SU-DHL-6 (cell line): ENCODE measurements at regions not wholly inside any gene's neighbourhood (a gene's known extent, or its start where the extent isn't known, plus 50 kb on each side); places are given as distances from the start of the nearest gene placed in this dataset.

ENCODE experiments used
- H2AFZ ChIP-seq: fragments of 200-600 bp; sonication (generic); 2 replicates; pipeline ENCODE4 v1.6.1; 2014; ENCODE audit warnings: low read depth, mild to moderate bottlenecking, moderate library complexity, mixed read lengths, antibody characterized with exemption, low read length; ENCODE audit not compliant: severe bottlenecking
- H3F3A ChIP-seq: fragments of 200-600 bp; shearing (Covaris generic); 2 replicates; pipeline ENCODE4 v1.6.0; 2016; ENCODE audit warnings: antibody characterized with exemption, mild to moderate bottlenecking; ENCODE audit not compliant: insufficient read depth
- H3K27ac ChIP-seq: fragments of 200-600 bp; sonication (generic); 2 replicates; pipeline ENCODE4 v1.5.1; 2016; ENCODE audit warnings: low read depth, mild to moderate bottlenecking, low read length, moderate library complexity, mixed read lengths
- H3K27me3 ChIP-seq: fragments of 200-600 bp; sonication (generic), shearing (Covaris generic); 2 replicates; pipeline ENCODE4 v1.6.0; 2014; ENCODE audit warnings: mild to moderate bottlenecking, low read length
- H3K36me3 ChIP-seq: fragments of 200-600 bp; sonication (generic); 2 replicates; pipeline ENCODE4 v1.6.1; 2014; ENCODE audit warnings: mild to moderate bottlenecking, low read length, mixed read lengths
- H3K4me2 ChIP-seq: fragments of 300-600, 200-600 bp; shearing (Covaris generic), sonication (generic); 2 replicates; pipeline ENCODE4 v1.6.0; 2014; ENCODE audit warnings: low read length, low read depth, mild to moderate bottlenecking; ENCODE audit not compliant: poor library complexity, severe bottlenecking
- H3K4me3 ChIP-seq: fragments of 200-600 bp; sonication (generic); 2 replicates; pipeline ENCODE4 v1.5.1; 2014; ENCODE audit warnings: antibody characterized with exemption, low read length, mild to moderate bottlenecking, mixed read lengths; ENCODE audit not compliant: insufficient read depth, poor library complexity, severe bottlenecking
- H3K79me2 ChIP-seq: fragments of 200-600 bp; sonication (generic); 2 replicates; pipeline ENCODE4 v1.6.1; 2014; ENCODE audit warnings: mild to moderate bottlenecking, low read length, moderate library complexity; ENCODE audit not compliant: insufficient read depth
- H3K9ac ChIP-seq: fragments of 200-600 bp; sonication (generic); 2 replicates; pipeline ENCODE4 v1.7.0; 2014; ENCODE audit warnings: mild to moderate bottlenecking, low read length
- H3K9me2 ChIP-seq: fragments of 200-600 bp; sonication (generic); replicated peaks from 2 replicates; pipeline ENCODE4 v1.6.1; 2014; ENCODE audit warnings: low read length; ENCODE audit not compliant: insufficient read depth
- H3K9me3 ChIP-seq: fragments of 200-600 bp; sonication (generic); 2 replicates; pipeline ENCODE4 v1.6.1; 2014; ENCODE audit warnings: low read length, mixed read lengths; ENCODE audit not compliant: insufficient read depth
- H4K20me1 ChIP-seq: fragments of 200-600 bp; sonication (generic); 2 replicates; pipeline ENCODE4 v1.6.1; 2014; ENCODE audit warnings: low read depth, mild to moderate bottlenecking, antibody characterized with exemption, low read length, moderate library complexity, mixed read lengths
- EZH2phosphoT487 ChIP-seq: fragments of 200-600 bp; sonication (generic), shearing (Covaris generic); conservative IDR thresholded peaks from 2 replicates; pipeline ENCODE4 v1.6.1; 2018; ENCODE audit warnings: mild to moderate bottlenecking, antibody characterized with exemption, low read length, moderate library complexity, mixed read lengths
- TF ChIP-seq, protein P1 (sequence below): fragments of 200-600 bp; sonication (generic); IDR thresholded peaks from one replicate; pipeline ENCODE4 v1.5.1; 2017; ENCODE audit warnings: antibody characterized with exemption, mild to moderate bottlenecking, low read length, moderate library complexity; ENCODE audit not compliant: insufficient read depth, poor library complexity, severe bottlenecking

DNA sequence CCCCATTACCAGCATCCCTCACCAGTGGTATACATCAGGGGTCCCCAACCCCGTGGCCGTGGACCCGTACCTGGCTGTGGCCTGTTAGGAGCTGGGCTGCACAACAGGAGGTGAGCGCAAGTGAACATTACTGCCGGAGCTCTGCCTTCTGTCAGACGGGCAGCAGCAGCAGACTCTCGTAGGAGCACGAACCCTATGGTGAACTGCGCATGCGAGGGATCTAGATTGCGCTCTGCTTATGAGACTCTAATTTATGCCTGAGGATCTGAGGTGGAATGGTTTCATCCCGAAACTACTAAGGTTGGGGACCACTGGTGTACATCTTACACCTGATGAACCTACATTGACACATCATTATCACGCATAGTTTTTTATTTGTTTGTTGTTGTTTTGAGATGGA is 52.8 kb upstream of the DHX15 start:
- Histone ChIP-seq H3K9ac (no peak overlapping the region), H3K9me2 (no peaks in the 10 kb centered on the region), H2AFZ (no peak overlapping the region), H3K79me2 (no peaks in the 10 kb centered on the region), H3K27me3 (no peaks in the 10 kb centered on the region), H3K36me3 (no peaks in the 10 kb centered on the region), H4K20me1 (no peaks in the 10 kb centered on the region), H3K27ac (no peak overlapping the region), H3K4me2 (no peak overlapping the region), H3F3A (no peaks in the 10 kb centered on the region), H3K4me3 (no peak overlapping the region), H3K9me3 (no peaks in the 10 kb centered on the region)
- TF ChIP-seq, protein P1, sequence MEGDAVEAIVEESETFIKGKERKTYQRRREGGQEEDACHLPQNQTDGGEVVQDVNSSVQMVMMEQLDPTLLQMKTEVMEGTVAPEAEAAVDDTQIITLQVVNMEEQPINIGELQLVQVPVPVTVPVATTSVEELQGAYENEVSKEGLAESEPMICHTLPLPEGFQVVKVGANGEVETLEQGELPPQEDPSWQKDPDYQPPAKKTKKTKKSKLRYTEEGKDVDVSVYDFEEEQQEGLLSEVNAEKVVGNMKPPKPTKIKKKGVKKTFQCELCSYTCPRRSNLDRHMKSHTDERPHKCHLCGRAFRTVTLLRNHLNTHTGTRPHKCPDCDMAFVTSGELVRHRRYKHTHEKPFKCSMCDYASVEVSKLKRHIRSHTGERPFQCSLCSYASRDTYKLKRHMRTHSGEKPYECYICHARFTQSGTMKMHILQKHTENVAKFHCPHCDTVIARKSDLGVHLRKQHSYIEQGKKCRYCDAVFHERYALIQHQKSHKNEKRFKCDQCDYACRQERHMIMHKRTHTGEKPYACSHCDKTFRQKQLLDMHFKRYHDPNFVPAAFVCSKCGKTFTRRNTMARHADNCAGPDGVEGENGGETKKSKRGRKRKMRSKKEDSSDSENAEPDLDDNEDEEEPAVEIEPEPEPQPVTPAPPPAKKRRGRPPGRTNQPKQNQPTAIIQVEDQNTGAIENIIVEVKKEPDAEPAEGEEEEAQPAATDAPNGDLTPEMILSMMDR, result no peak
- TF ChIP-seq EZH2phosphoT487, result no peak

DNA sequence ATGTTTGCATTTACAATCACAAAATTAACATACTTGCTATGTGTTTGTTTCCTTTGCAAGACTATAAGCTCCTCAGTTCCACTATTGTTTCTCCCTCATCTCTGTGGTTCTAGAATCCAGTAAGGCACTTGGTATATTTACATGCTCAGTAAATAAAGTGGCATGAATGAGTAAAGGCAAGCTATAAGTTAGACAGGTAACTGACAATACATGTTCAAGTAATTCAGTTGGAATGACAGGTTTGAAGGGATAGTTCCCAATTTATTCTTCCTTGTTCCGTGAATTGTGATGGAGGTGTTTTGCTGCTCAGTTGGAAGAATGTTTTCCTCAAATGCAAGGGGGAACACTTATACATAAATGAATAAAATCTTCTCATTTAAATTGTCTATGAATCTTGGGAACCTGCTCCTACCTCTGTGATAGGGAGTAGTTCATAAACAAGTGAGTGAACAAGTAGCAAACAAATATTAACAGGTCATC is 54.1 kb upstream of the DHX15 start:
- Histone ChIP-seq H3K9me3 (no peaks in the 10 kb centered on the region), H3K36me3 (no peaks in the 10 kb centered on the region), H3K4me2 (no peak overlapping the region), H4K20me1 (no peaks in the 10 kb centered on the region), H3K27ac (no peak overlapping the region), H3K9me2 (no peaks in the 10 kb centered on the region), H3K27me3 (no peaks in the 10 kb centered on the region), H3K4me3 (no peak overlapping the region), H2AFZ (no peak overlapping the region), H3K79me2 (no peaks in the 10 kb centered on the region), H3K9ac (no peak overlapping the region), H3F3A (no peaks in the 10 kb centered on the region)
- TF ChIP-seq, protein P1, result no peak
- no peak for TF ChIP-seq EZH2phosphoT487

- no peaks in the 10 kb centered on the region for H3F3A ChIP-seq
- TF ChIP-seq EZH2phosphoT487, result no peak
- TF ChIP-seq, protein P1, result no peak
- H3K4me2 ChIP-seq, result no peak overlapping the region
- H3K9me3 ChIP-seq, result no peaks in the 10 kb centered on the region
- H3K9me2 ChIP-seq, result no peaks in the 10 kb centered on the region
- H3K27ac ChIP-seq, result no peak overlapping the region
- no peaks in the 10 kb centered on the region for H3K79me2 ChIP-seq
- H2AFZ ChIP-seq, result no peak overlapping the region
- H3K36me3 ChIP-seq, result no peaks in the 10 kb centered on the region
- no peak overlapping the region for H3K4me3 ChIP-seq
- H3K9ac ChIP-seq, result no peak overlapping the region
- H3K27me3 ChIP-seq, result no peaks in the 10 kb centered on the region
- no peaks in the 10 kb centered on the region for H4K20me1 ChIP-seq
These were observed 55.4 kb upstream of the DHX15 start for GRCh38 chr4:24639714-24640113.
